K562 (cell line): ENCODE measurements at regions not wholly inside any gene's neighbourhood (a gene's known extent, or its start where the extent isn't known, plus 50 kb on each side); places are given as distances from the start of the nearest gene placed in this dataset.

Experiments used
- ATAC-seq: fragments of 200-7000 bp; cut with Tn5 transposase; 3 replicates; pipeline ENCODE4 v1.9.1; 2020; ENCODE audit warnings: moderate library complexity
- BruUV-seq: library from RNA; stranded (reverse); fragments of 400-500 nt; replicated peaks from 2 replicates; lab custom pipeline; 2021; lab: Mats Ljungman, UMichigan
- CTCF ChIA-PET: fragments of 300-600 bp; formaldehyde crosslinking; extraction: SDS; loops from one replicate; lab custom pipeline; 2021; ENCODE audit warnings: low intra/inter-chr PET ratio; lab: Yijun Ruan, JAX
- POLR2A ChIA-PET: fragments of 300-600, 350-650 bp; sonication (Branson Sonifier 250); formaldehyde crosslinking; extraction: SDS; loops from one replicate; lab custom pipeline; 2021; ENCODE audit warnings: antibody characterized with exemption, inconsistent platforms; lab: Yijun Ruan, JAX
- DNase-seq, 4 experiments: peaks; one replicate each; pipeline versions ENCODE4 v3.0.0 to v3.0.0-alpha.2; 2011 to 2018; ENCODE audit warnings: low spot score in 3 of 4, mixed read lengths in 3 of 4; ENCODE audit errors: extremely low read depth in 1 of 4
- FAIRE-seq: peaks from 2 replicates; lab custom pipeline; 2011; peaks lifted over from hg19 to GRCh38; lab: Jason Lieb, UNC
- H2AFZ ChIP-seq: 2 replicates; pipeline ENCODE4 v1.6.0; 2011; ENCODE audit warnings: low read depth, low read length, control low read depth, inconsistent platforms
- H3K27ac ChIP-seq: fragments of 200-600 bp; 3 replicates; pipeline ENCODE4 v1.8.0; 2011; ENCODE audit warnings: low read depth, mild to moderate bottlenecking, control low read depth, inconsistent platforms, low read length, moderate library complexity, mixed read lengths; ENCODE audit errors: extremely low read depth
- H3K27me3 ChIP-seq, 2 experiments: fragments of 300-600 bp in 1 of 2; 2 replicates in 1 of 2; 3 replicates in 1 of 2; pipeline versions ENCODE4 v1.6.0 to v1.8.0; 2011; ENCODE audit warnings: inconsistent platforms in 2 of 2, low read length in 2 of 2, mild to moderate bottlenecking in 1 of 2, mixed read lengths in 1 of 2, moderate library complexity in 1 of 2; ENCODE audit not compliant: control insufficient read depth in 2 of 2, insufficient read depth in 2 of 2
- H3K36me3 ChIP-seq: fragments of 300-600 bp; 3 replicates; pipeline ENCODE4 v1.8.0; 2011; ENCODE audit warnings: mild to moderate bottlenecking, low read length, inconsistent platforms; ENCODE audit not compliant: control insufficient read depth, insufficient read depth
- H3K4me1 ChIP-seq, 2 experiments: fragments of 200-600 bp in 1 of 2; replicated peaks in 1 of 2; 2 replicates in 1 of 2; 3 replicates in 1 of 2; pipeline versions ENCODE4 v1.5.1 to v1.8.0; 2011; ENCODE audit warnings: inconsistent platforms in 2 of 2, low read length in 2 of 2, mild to moderate bottlenecking in 1 of 2, mixed read lengths in 1 of 2, moderate library complexity in 1 of 2; ENCODE audit not compliant: control insufficient read depth in 2 of 2, insufficient read depth in 2 of 2
- H3K4me2 ChIP-seq: 2 replicates; pipeline ENCODE4 v1.6.1; 2011; ENCODE audit warnings: low read length, control low read depth, inconsistent platforms, mixed read lengths; ENCODE audit not compliant: insufficient read depth
- H3K4me3 ChIP-seq: fragments of 200-600 bp; sonication (generic), shearing (Covaris generic); 2 replicates; pipeline ENCODE4 v1.5.1; 2016; ENCODE audit warnings: control low read depth, inconsistent platforms
- H3K79me2 ChIP-seq: fragments of 200-600 bp; 3 replicates; pipeline ENCODE4 v1.8.0; 2011; ENCODE audit warnings: low read length, inconsistent platforms; ENCODE audit not compliant: control insufficient read depth, insufficient read depth
- H3K9ac ChIP-seq, 2 experiments: 2 replicates each; pipeline versions ENCODE4 v1.6.0 to v1.6.1; 2011; ENCODE audit warnings: low read depth in 2 of 2, low read length in 2 of 2, control low read depth in 1 of 2, inconsistent platforms in 1 of 2, mild to moderate bottlenecking in 1 of 2, mixed read lengths in 1 of 2; ENCODE audit not compliant: insufficient read depth in 1 of 2
- H3K9me1 ChIP-seq: one replicate; pipeline ENCODE4 v1.6.0; 2011; ENCODE audit warnings: inconsistent platforms, mild to moderate bottlenecking, low read length, moderate library complexity; ENCODE audit not compliant: control insufficient read depth, insufficient read depth
- H3K9me3 ChIP-seq: replicated peaks from 2 replicates; pipeline ENCODE4 v1.5.1; 2011; ENCODE audit warnings: low read depth, low read length, inconsistent platforms; ENCODE audit not compliant: control insufficient read depth, insufficient read depth
- H4K20me1 ChIP-seq: replicated peaks from 2 replicates; pipeline ENCODE4 v1.6.1; 2011; ENCODE audit warnings: low read length, inconsistent platforms, mixed read lengths; ENCODE audit not compliant: control insufficient read depth, insufficient read depth
- HDAC2 ChIP-seq: fragments of 450-650 bp; IDR thresholded peaks from 2 replicates; pipeline ENCODE4 v1.6.1; 2016; ENCODE audit warnings: mild to moderate bottlenecking
- IRF2 ChIP-seq: sonication (generic); formaldehyde crosslinking; IDR thresholded peaks from 2 replicates; pipeline ENCODE4 v1.8.1; 2022; ENCODE audit warnings: mild to moderate bottlenecking, missing genetic modification reagents
- NCOA4 ChIP-seq: fragments of 450-650 bp; IDR thresholded peaks from 2 replicates; pipeline ENCODE4 v1.6.1; 2018; ENCODE audit warnings: mild to moderate bottlenecking; ENCODE audit not compliant: partially characterized antibody
- SMC3 ChIP-seq: conservative IDR thresholded peaks from 2 replicates; pipeline ENCODE4 v1.6.1; 2011; ENCODE audit warnings: low read depth, low read length, improper control_type of control experiment; ENCODE audit not compliant: insufficient read depth
- WGBS: fragments of 100-300 bp; shearing (Covaris generic); methylation state at CpG from one replicate; pipeline ENCODE4 v1.1.6; 2016; ENCODE audit warnings: low coverage, mixed read lengths; ENCODE audit not compliant: insufficient coverage; ENCODE audit errors: missing lambda C conversion rate; 5-methylcytosine and 5-hydroxymethylcytosine counted together
- in situ Hi-C: fragments of 300-500 bp; cut with MboI; formaldehyde crosslinking; loops from 4 replicates; pipeline ENCODE4 v1.15.0; 2018; ENCODE audit warnings: inconsistent platforms, mixed read lengths
- intact Hi-C: fragments of 100-400 bp; cut with micrococcal nuclease; formaldehyde crosslinking; loops from 2 replicates; pipeline ENCODE4 v1.14.2; 2022
- TF ChIP-seq, protein P1 (sequence below): sonication (generic); formaldehyde crosslinking; IDR thresholded peaks from 2 replicates; pipeline ENCODE4 v1.5.0; 2020; ENCODE audit warnings: missing genetic modification reagents
- TF ChIP-seq, protein P2 (sequence below): fragments of 450-650 bp; IDR thresholded peaks from 2 replicates; pipeline ENCODE4 v1.7.0; 2016; ENCODE audit warnings: borderline replicate concordance

- H3K9ac ChIP-seq = no peak overlapping the region
- DNase-seq (no peak), FAIRE-seq (no peak), ATAC-seq (no peak)
- in situ Hi-C loops (no loop called here), intact Hi-C loops (no loop called here)
- H3K36me3 ChIP-seq = no peaks in the 10 kb centered on the region
- no peak for TF ChIP-seq NCOA4
- no peaks in the 10 kb centered on the region for H3K4me1 ChIP-seq
- ChIA-PET CTCF (no interaction called here), POLR2A (no interaction called here)
- 2% methylated on average over 3 of the region's 3 CpGs for WGBS
- no peaks in the 10 kb centered on the region for H3K9me3 ChIP-seq
- no peaks in the 10 kb centered on the region for H4K20me1 ChIP-seq
- H3K9me1 ChIP-seq = no peaks in the 10 kb centered on the region
- H3K4me3 ChIP-seq = no peak overlapping the region
- no TSS peak for BruUV-seq
- H3K27ac ChIP-seq = no peak overlapping the region
- peaks cover 37 to 67% of the 10 kb centered on the region in 2 experiments for H3K27me3 ChIP-seq
- no peaks in the 10 kb centered on the region for H3K79me2 ChIP-seq
- H3K4me2 ChIP-seq = no peak overlapping the region
- H2AFZ ChIP-seq = no peak overlapping the region
These were observed 175.4 kb downstream of the ZBTB18 start for GRCh38 chr1:244226435-244226834.

DNA sequence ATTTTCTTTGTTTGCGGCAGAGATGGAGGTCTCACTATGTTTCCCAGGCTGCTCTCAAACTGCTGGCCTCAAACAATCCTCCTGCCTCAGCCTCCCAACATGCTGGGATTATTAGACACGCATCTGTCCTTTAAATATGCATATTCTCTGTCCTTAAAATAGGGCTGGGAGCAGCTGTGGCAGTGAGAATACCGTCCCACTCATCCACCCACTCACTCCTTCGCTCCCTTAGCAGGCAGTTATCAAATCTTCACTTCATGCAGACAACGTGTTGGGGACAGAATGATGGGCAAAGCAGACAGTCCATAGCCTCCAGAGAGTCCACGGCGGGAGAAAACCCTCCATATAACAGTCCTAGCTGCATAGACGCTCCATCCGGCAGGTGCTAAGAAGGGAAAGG, 179.4 kb downstream of the ZBTB18 start:
- ChIA-PET CTCF (no interaction called here), POLR2A (interaction anchor here (0.6 kb wide), 1 partner anchor 8 kb away, joined by 4 read pairs; no protein-coding TSS in a partner anchor)
- Histone ChIP-seq H3K9me3 (no peaks in the 10 kb centered on the region), H3K36me3 (no peaks in the 10 kb centered on the region), H3K4me2 (no peak overlapping the region), H3K4me1 (peaks cover 0 to 2% of the 10 kb centered on the region in 2 experiments; a peak in 1 of 5 replicates), H3K27ac (no peak overlapping the region), H3K9me1 (no peaks in the 10 kb centered on the region), H3K4me3 (no peak overlapping the region), H3K9ac (no peak overlapping the region; a peak in 1 of 4 replicates), H3K79me2 (no peaks in the 10 kb centered on the region), H4K20me1 (no peaks in the 10 kb centered on the region), H2AFZ (no peak overlapping the region), H3K27me3 (peaks cover 62 to 81% of the 10 kb centered on the region in 2 experiments)
- ATAC-seq (no peak), DNase-seq (no peak), FAIRE-seq (no peak)
- BruUV-seq = no TSS peak
- intact Hi-C loops (no loop called here), in situ Hi-C loops (no loop called here)
- 1% methylated on average over 9 of the region's 9 CpGs for WGBS
- TF ChIP-seq HDAC2 (no peak), SMC3 (no peak), IRF2 (CRISPR knock-in tag) (no peak)
- TF ChIP-seq, protein P1, sequence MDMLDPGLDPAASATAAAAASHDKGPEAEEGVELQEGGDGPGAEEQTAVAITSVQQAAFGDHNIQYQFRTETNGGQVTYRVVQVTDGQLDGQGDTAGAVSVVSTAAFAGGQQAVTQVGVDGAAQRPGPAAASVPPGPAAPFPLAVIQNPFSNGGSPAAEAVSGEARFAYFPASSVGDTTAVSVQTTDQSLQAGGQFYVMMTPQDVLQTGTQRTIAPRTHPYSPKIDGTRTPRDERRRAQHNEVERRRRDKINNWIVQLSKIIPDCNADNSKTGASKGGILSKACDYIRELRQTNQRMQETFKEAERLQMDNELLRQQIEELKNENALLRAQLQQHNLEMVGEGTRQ (CRISPR knock-in tag) = no peak
- TF ChIP-seq, protein P2, sequence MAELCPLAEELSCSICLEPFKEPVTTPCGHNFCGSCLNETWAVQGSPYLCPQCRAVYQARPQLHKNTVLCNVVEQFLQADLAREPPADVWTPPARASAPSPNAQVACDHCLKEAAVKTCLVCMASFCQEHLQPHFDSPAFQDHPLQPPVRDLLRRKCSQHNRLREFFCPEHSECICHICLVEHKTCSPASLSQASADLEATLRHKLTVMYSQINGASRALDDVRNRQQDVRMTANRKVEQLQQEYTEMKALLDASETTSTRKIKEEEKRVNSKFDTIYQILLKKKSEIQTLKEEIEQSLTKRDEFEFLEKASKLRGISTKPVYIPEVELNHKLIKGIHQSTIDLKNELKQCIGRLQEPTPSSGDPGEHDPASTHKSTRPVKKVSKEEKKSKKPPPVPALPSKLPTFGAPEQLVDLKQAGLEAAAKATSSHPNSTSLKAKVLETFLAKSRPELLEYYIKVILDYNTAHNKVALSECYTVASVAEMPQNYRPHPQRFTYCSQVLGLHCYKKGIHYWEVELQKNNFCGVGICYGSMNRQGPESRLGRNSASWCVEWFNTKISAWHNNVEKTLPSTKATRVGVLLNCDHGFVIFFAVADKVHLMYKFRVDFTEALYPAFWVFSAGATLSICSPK = no peak
